Tibial nerve (tissue), 4 donors: ENCODE measurements at regions not wholly inside any gene's neighbourhood (a gene's known extent, or its start where the extent isn't known, plus 50 kb on each side); places are given as distances from the start of the nearest gene placed in this dataset.

Experiments used
- CTCF ChIP-seq, 5 experiments: fragments of 200-600 bp in 3 of 5; fragments of 450-650 bp in 2 of 5; sonication (generic) in 3 of 5; IDR thresholded peaks; one replicate each; pipeline ENCODE4 v1.5.1; 2016 to 2019; ENCODE audit warnings: antibody characterized with exemption in 5 of 5, mild to moderate bottlenecking in 3 of 5, moderate library complexity in 2 of 5
- EP300 ChIP-seq, 2 donors: sonication (generic); formaldehyde crosslinking; IDR thresholded peaks; one replicate each; pipeline ENCODE4 v1.6.1; 2017; ENCODE audit warnings: antibody characterized with exemption in 2 of 2, mild to moderate bottlenecking in 1 of 2
- POLR2A ChIP-seq, 2 donors: fragments of 450-650 bp; IDR thresholded peaks; one replicate each; pipeline ENCODE4 v1.6.1; 2017; ENCODE audit warnings: antibody characterized with exemption in 2 of 2, mild to moderate bottlenecking in 2 of 2, moderate library complexity in 2 of 2

- no peak for TF ChIP-seq POLR2A (IDR thresholded peaks at IDR 0.05)
- TF ChIP-seq CTCF (IDR thresholded peaks at IDR 0.05): no peak
- no peak for TF ChIP-seq EP300 (IDR thresholded peaks at IDR 0.05)
These were observed 125.6 kb downstream of the LSM5 start for GRCh38 chr7:32364581-32364980.
